ENCODE measurements at regions not wholly inside any gene's neighbourhood (a gene's known extent, or its start where the extent isn't known, plus 50 kb on each side); places are given as distances from the start of the nearest gene placed in this dataset.

DNA sequence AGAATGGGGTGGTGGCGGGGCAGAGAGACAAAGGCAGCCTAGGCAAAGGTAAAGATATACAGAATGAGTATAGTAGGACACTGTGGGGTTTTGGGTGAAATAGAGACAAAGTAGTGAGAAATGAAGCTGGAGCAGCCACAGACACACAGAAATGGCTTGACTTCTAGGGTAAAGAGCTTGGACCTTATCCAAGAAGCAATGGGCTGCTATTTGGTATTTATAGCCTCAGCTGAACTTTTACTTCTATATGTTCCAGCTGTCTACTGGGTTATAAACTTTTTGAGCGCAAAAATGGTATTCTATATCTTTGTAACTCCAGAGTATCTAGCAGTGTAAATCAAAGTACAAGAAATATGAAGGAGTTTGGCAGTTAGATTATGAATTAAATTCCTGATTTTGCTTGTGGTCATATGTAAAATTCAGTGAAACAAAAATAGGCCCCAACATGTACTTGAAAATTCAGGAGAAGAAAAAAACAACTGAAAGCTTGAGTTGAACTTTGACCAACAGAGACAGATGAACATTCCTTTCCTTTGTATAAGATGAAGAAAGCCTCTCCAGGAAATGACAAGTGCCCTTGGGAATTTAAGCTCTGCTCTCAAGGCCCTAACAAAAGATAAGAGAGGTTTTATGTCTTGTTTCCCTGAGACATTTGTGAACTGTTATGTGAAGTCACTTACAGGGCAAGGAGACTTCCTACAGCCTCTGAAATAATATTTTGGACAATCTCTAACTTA, 64.6 kb upstream of the XIST start:
- TF ChIP-seq, protein P1, sequence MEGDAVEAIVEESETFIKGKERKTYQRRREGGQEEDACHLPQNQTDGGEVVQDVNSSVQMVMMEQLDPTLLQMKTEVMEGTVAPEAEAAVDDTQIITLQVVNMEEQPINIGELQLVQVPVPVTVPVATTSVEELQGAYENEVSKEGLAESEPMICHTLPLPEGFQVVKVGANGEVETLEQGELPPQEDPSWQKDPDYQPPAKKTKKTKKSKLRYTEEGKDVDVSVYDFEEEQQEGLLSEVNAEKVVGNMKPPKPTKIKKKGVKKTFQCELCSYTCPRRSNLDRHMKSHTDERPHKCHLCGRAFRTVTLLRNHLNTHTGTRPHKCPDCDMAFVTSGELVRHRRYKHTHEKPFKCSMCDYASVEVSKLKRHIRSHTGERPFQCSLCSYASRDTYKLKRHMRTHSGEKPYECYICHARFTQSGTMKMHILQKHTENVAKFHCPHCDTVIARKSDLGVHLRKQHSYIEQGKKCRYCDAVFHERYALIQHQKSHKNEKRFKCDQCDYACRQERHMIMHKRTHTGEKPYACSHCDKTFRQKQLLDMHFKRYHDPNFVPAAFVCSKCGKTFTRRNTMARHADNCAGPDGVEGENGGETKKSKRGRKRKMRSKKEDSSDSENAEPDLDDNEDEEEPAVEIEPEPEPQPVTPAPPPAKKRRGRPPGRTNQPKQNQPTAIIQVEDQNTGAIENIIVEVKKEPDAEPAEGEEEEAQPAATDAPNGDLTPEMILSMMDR (conservative IDR thresholded peaks at IDR 0.05; ENCODE audit: low read length): no peak
- TF ChIP-seq EZH2phosphoT487 (IDR thresholded peaks at IDR 0.05; ENCODE audit: borderline replicate concordance, low read depth, low read length): no peak
